HEK293 (cell line): ENCODE measurements at regions not wholly inside any gene's neighbourhood (a gene's known extent, or its start where the extent isn't known, plus 50 kb on each side); places are given as distances from the start of the nearest gene placed in this dataset.
A peak's percentile ranks its signal among the peaks of the same experiment; 100 is the strongest.
"Not testable (repeated sequence)": the region's sequence is repeated elsewhere in the genome, so short reads cannot be mapped to it uniquely, and the experiment has no call there.

ENCODE experiments used
- CTCF ChIA-PET: fragments of 350-600 bp; formaldehyde crosslinking; extraction: SDS; loops from one replicate; lab custom pipeline; 2021; ENCODE audit warnings: antibody characterized with exemption; lab: Yijun Ruan, JAX
- POLR2A ChIA-PET: fragments of 300-600 bp; formaldehyde crosslinking; extraction: SDS; loops from one replicate; lab custom pipeline; 2020; ENCODE audit warnings: antibody characterized with exemption, inconsistent platforms; lab: Yijun Ruan, JAX
- H3K27ac ChIP-seq: fragments of 200-500 bp; sonication (Bioruptor generic); 2 replicates; pipeline ENCODE4 v1.5.1; 2014; ENCODE audit warnings: low read depth, low read length, control low read depth, inconsistent platforms; ENCODE audit errors: extremely low read depth
- H3K36me3 ChIP-seq, 2 experiments: fragments of 200-500 bp in 1 of 2; sonication (Bioruptor generic) in 1 of 2; 1 replicate in 1 of 2; 2 replicates in 1 of 2; pipeline ENCODE4 v1.5.1; 2014 to 2017; ENCODE audit warnings: inconsistent platforms in 2 of 2, low read length in 2 of 2; ENCODE audit not compliant: control insufficient read depth in 2 of 2, insufficient read depth in 1 of 2
- H3K4me1 ChIP-seq: fragments of 200-500 bp; sonication (Bioruptor generic); 2 replicates; pipeline ENCODE4 v1.5.1; 2014; ENCODE audit warnings: mild to moderate bottlenecking, low read length, inconsistent platforms; ENCODE audit not compliant: control insufficient read depth, insufficient read depth
- H3K4me3 ChIP-seq: 2 replicates; pipeline ENCODE4 v1.5.1; 2011; ENCODE audit warnings: low read depth, mild to moderate bottlenecking, control low read depth, low read length, moderate library complexity
- H3K9me3 ChIP-seq: fragments of 200-500 bp; sonication (Bioruptor generic); 2 replicates; pipeline ENCODE4 v1.5.1; 2014; ENCODE audit warnings: low read depth, low read length, inconsistent platforms; ENCODE audit not compliant: control insufficient read depth, insufficient read depth
- CTCF ChIP-seq: fragments of 450-650 bp; formaldehyde crosslinking; IDR thresholded peaks from 2 replicates; pipeline ENCODE4 v1.5.1; 2016; ENCODE audit warnings: missing biosample characterization, missing genetic modification characterization
- EGR2 ChIP-seq: fragments of 450-650 bp; formaldehyde crosslinking; IDR thresholded peaks from 2 replicates; pipeline ENCODE4 v1.5.1; 2016; ENCODE audit warnings: low read depth, missing biosample characterization, missing genetic modification characterization
- KLF16 ChIP-seq: fragments of 450-650 bp; formaldehyde crosslinking; IDR thresholded peaks from 2 replicates; pipeline ENCODE4 v1.5.1; 2017; ENCODE audit warnings: missing biosample characterization, missing genetic modification characterization
- PBX3 ChIP-seq: sonication (generic); formaldehyde crosslinking; IDR thresholded peaks from 2 replicates; pipeline ENCODE4 v1.8.1; 2022; ENCODE audit warnings: mild to moderate bottlenecking, moderate library complexity, missing genetic modification reagents
- PRDM1 ChIP-seq: fragments of 450-650 bp; formaldehyde crosslinking; IDR thresholded peaks from 2 replicates; pipeline ENCODE4; 2016; ENCODE audit warnings: missing biosample characterization, missing genetic modification characterization
- TCF7L2 ChIP-seq: IDR thresholded peaks from 2 replicates; pipeline ENCODE4 v1.6.1; 2011; ENCODE audit warnings: low read depth, mild to moderate bottlenecking, inconsistent platforms, low read length, moderate library complexity, borderline replicate concordance
- YY1 ChIP-seq: fragments of 450-650 bp; formaldehyde crosslinking; IDR thresholded peaks from 2 replicates; pipeline ENCODE4 v1.5.1; 2018; ENCODE audit warnings: missing biosample characterization, missing genetic modification characterization
- ZBTB10 ChIP-seq: fragments of 450-650 bp; formaldehyde crosslinking; IDR thresholded peaks from 2 replicates; pipeline ENCODE4 v1.5.1; 2016; ENCODE audit warnings: missing biosample characterization, missing genetic modification characterization
- ZFHX2 ChIP-seq: fragments of 450-650 bp; formaldehyde crosslinking; conservative IDR thresholded peaks from 2 replicates; pipeline ENCODE4 v1.5.1; 2016; ENCODE audit warnings: missing biosample characterization, missing genetic modification characterization
- ZNF157 ChIP-seq: fragments of 450-650 bp; formaldehyde crosslinking; IDR thresholded peaks from 2 replicates; pipeline ENCODE4 v1.5.1; 2016; ENCODE audit warnings: missing biosample characterization, missing genetic modification characterization
- ZNF2 ChIP-seq: fragments of 450-650 bp; formaldehyde crosslinking; IDR thresholded peaks from 2 replicates; pipeline ENCODE4 v1.5.1; 2016; ENCODE audit warnings: missing biosample characterization, missing genetic modification characterization
- ZNF280C ChIP-seq: fragments of 450-650 bp; formaldehyde crosslinking; IDR thresholded peaks from 2 replicates; pipeline ENCODE4 v1.5.1; 2016; ENCODE audit warnings: missing biosample characterization, missing genetic modification characterization
- ZNF362 ChIP-seq: fragments of 450-650 bp; formaldehyde crosslinking; IDR thresholded peaks from 2 replicates; pipeline ENCODE4 v1.5.1; 2016; ENCODE audit warnings: missing biosample characterization, missing genetic modification characterization
- ZNF37A ChIP-seq: fragments of 450-650 bp; IDR thresholded peaks from 2 replicates; pipeline ENCODE4 v1.5.1; 2018; ENCODE audit warnings: missing biosample characterization, missing genetic modification characterization
- ZNF391 ChIP-seq: fragments of 450-650 bp; formaldehyde crosslinking; IDR thresholded peaks from 2 replicates; pipeline ENCODE4 v1.5.1; 2016; ENCODE audit warnings: low read depth, missing biosample characterization, missing genetic modification characterization, borderline replicate concordance
- ZNF449 ChIP-seq: fragments of 450-650 bp; formaldehyde crosslinking; IDR thresholded peaks from 2 replicates; pipeline ENCODE4 v1.5.1; 2017; ENCODE audit warnings: missing biosample characterization, mild to moderate bottlenecking, missing genetic modification characterization, moderate library complexity
- ZNF623 ChIP-seq: fragments of 450-650 bp; formaldehyde crosslinking; IDR thresholded peaks from 2 replicates; pipeline ENCODE4 v1.5.1; 2016; ENCODE audit warnings: missing biosample characterization, missing genetic modification characterization
- ZNF639 ChIP-seq: fragments of 450-650 bp; formaldehyde crosslinking; IDR thresholded peaks from 2 replicates; pipeline ENCODE4 v1.5.1; 2016; ENCODE audit warnings: missing biosample characterization, missing genetic modification characterization
- ZNF768 ChIP-seq: fragments of 450-650 bp; formaldehyde crosslinking; IDR thresholded peaks from 2 replicates; pipeline ENCODE4 v1.5.1; 2018; ENCODE audit warnings: missing biosample characterization, mild to moderate bottlenecking, missing genetic modification characterization
- ZSCAN30 ChIP-seq: fragments of 450-650 bp; IDR thresholded peaks from 2 replicates; pipeline ENCODE4 v1.5.1; 2018; ENCODE audit warnings: missing biosample characterization, mild to moderate bottlenecking, missing genetic modification characterization, moderate library complexity
- ZXDB ChIP-seq: fragments of 450-650 bp; formaldehyde crosslinking; IDR thresholded peaks from 2 replicates; pipeline ENCODE4 v1.5.1; 2016; ENCODE audit warnings: missing biosample characterization, missing genetic modification characterization

GRCh38 chr1:2851918-2852317, 50.4 kb upstream of the TTC34 start:
- H3K4me3 ChIP-seq, CTCF ChIA-PET, H3K4me1 ChIP-seq, H3K27ac ChIP-seq, POLR2A ChIA-PET, H3K9me3 ChIP-seq, H3K36me3 ChIP-seq: not testable (repeated sequence)
- TF ChIP-seq EGR2 (tag by site-specific recombination) (peak; percentile 73), ZFHX2 (peak; percentile 79)
- TF ChIP-seq, all 188 proteins: peak for 2; not testable (repeated sequence) for 186

- H3K4me3 ChIP-seq, result no peak overlapping the region
- ChIA-PET CTCF (interaction anchor here (1.3 kb wide), 1 partner anchor 32 kb away, joined by 4 read pairs; no protein-coding TSS in a partner anchor), POLR2A (no interaction called here)
- TF ChIP-seq ZXDB (tag by site-specific recombination) (no peak), ZNF449 (tag by site-specific recombination) (no peak), PRDM1 (tag by site-specific recombination) (no peak), ZNF391 (tag by site-specific recombination) (no peak), ZNF623 (tag by site-specific recombination) (no peak), PBX3 (CRISPR knock-in tag) (no peak), ZNF639 (no peak), ZNF768 (tag by site-specific recombination) (no peak), KLF16 (tag by site-specific recombination) (no peak), ZNF280C (tag by site-specific recombination) (no peak), CTCF (tag by site-specific recombination) (no peak), ZSCAN30 (tag by site-specific recombination) (no peak), ZNF362 (no peak), YY1 (tag by site-specific recombination) (no peak), ZNF2 (tag by site-specific recombination) (no peak), TCF7L2 (no peak), ZNF157 (no peak), ZBTB10 (tag by site-specific recombination) (no peak), ZNF37A (no peak)
- no peaks in the 10 kb centered on the region for H3K36me3 ChIP-seq
- no peaks in the 10 kb centered on the region for H3K9me3 ChIP-seq
- H3K27ac ChIP-seq, result no peak overlapping the region
- no peaks in the 10 kb centered on the region for H3K4me1 ChIP-seq
These were observed 52.2 kb upstream of the TTC34 start for GRCh38 chr1:2853711-2854110.
